DMS53 treated with DMSO at 0.1 percent for 48 hours (cell line): ENCODE measurements at regions not wholly inside any gene's neighbourhood (a gene's known extent, or its start where the extent isn't known, plus 50 kb on each side); places are given as distances from the start of the nearest gene placed in this dataset.
A peak's percentile ranks its signal among the peaks of the same experiment; 100 is the strongest.

Source experiments
- DNase-seq: peaks from one replicate; lab custom pipeline; 2025; ENCODE audit not compliant: unreplicated experiment; lab: John Stamatoyannopoulos, UW

DNA sequence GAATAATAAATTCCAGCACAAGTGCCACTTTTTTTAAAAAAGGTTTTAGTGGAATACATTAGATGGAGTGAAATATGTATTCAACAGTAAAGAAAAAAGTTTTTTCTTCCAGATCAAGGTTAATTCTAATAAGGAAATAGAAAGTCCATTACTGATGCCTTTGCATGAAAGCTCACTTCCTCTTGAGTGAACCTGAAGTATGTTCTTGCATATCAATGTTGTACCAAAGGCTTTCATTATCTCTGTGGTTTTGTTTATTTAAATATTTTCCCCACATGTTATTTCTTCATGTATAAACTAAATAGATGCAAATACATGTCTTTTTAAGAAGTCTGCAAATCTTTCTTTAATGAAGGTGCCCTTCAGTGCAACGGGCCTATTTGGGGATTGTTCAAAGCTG, 307.9 kb downstream of the C4orf33 start:
- no peak for DNase-seq

DNA sequence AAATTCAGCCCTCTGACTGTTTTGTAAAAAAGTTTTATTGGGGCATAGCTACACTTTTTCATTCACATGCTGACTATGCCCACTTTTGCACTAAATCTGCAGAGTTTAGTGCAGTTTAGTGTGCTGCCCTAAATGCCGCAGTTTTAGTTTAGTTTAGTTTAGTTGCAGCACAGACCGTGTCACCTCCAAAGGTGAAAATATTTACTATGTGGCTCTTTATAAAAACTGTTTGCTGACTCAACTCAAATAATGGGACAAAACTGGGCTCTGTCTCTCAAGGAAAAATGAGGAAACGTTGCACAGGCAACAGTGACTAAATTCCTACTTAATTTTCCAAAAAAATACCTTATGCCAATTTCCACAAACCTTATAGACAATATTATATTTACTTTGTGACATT, 314.2 kb downstream of the C4orf33 start:
- DNase-seq: no peak

DNA sequence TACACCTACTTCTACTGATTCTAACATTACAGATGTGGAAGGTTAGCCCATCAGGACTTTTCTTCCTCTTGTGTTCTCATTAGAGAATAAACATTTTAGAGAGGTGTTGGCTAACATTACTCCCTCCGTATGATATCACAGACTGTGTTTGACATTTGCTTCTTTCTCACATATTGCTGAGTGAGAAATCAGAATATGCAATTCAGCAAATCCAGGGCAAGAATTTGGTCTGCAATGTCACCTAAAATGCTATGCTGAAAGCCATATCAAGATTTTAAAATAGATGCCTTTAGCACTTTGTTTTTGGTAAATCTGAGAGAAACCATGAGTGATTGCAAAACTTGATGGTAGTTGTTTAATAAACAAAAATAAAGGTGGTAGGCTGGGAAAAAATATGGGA, 319.1 kb downstream of the C4orf33 start:
- no peak for DNase-seq

DNA sequence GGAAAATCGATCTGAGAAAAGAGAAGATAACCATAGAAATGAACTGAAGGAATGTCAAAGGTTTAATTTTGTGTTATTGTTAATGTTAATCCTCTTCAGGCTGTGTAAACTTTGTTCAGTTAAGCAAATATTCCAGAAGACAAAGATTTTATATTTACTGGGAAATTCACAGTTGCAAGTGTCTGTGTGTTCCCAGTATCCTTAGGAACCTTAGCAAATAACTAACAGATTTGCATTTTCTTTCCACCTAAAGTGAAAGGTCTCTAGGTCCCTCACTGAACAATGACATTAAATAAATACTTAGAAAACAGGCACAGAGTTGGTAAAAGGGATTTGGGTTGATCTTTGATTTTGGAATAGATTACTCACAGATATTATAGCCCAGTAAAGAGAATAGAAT, 324.7 kb downstream of the C4orf33 start:
- no peak for DNase-seq

DNA sequence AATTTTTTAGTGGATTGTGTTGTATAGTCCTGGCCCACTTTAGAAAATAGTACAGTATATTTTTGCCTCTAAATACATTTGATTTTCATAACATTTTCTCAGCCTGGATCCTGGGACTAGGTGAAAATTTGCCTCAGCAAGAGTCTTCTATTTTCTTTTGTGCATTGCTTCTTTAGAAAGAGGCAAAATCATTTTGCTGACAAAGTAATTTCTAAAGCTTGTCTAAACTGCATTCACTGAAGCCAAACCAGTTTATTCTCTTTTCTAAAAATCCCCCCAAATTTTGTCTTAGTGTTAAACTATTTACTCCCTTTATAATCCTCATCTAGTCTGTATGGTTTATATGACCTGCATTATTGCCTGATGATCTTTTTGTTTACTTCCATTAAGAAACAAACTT, 326.3 kb downstream of the C4orf33 start:
- DNase-seq: no peak

DNA sequence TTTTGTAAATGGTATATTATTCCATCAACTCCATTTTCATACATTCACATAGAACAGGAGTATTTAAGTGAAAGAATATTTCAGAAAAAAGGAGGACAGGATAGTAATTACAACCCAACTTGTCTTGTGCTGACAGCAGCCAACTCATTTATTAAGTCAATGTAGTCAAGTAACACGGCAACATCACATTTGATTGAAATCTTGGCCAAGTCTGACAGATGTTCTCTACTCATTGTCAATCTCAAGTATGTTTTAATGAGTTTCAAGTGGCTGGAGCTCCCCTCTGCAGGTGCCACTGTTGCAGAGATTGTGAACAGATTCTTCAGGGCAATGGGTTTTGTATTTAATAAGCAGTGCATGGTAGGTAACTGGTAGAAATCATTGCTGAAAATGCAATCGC, 332.5 kb downstream of the C4orf33 start:
- DNase-seq: no peak

DNA sequence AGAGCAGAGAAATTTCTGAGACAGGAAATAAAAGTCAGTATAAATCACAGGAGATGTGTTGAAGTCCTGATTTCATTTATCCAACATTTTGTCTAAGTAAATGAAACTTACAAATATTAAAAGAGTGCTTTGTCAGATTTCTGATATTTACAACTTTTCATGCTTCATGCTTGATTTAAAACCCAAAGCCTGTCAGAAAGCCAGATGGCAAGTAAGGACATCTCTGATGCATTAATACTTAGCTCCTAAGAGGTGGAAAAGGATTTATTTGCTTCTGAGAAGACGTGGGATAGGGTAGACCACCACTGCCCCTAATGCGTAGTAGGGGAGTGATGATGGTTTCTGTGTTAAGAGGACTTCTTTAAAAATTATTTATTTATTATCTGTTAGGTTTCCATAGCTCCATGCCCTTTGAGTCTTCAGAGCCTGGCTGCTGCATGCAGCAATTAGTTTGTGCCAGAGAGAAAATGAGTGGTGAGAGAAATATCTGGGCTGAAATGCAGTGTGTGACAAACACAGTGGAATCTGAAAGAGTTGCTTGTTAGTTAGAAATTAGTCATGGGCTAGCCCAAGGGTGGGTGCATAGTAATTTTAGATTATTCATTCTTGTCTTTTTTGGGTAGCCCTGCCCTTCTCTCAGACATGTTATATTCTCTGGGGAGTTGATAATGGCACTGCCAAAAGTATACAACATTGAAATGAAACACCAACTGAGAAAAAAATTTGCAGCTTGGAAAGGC, 333.8 kb downstream of the C4orf33 start:
- DNase-seq: no peak

DNA sequence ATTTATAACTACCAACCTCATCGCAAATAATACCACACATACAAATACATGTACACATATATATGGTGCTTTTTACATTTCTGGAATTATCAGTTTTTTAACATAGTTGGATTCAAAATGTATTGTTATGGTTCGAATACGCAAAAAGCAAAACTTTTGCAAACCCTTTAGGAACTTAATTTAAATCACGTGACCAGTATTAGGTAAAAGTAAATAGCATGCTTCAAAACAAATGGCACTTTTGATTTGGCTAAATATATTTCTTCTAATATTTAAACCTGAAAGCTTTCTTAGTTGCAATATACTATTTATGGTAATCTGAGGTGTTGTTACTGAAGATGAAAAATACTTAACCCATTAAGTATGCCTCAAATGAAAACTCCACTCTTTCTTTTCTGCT, 341.4 kb downstream of the C4orf33 start:
- DNase-seq: no peak

DNA sequence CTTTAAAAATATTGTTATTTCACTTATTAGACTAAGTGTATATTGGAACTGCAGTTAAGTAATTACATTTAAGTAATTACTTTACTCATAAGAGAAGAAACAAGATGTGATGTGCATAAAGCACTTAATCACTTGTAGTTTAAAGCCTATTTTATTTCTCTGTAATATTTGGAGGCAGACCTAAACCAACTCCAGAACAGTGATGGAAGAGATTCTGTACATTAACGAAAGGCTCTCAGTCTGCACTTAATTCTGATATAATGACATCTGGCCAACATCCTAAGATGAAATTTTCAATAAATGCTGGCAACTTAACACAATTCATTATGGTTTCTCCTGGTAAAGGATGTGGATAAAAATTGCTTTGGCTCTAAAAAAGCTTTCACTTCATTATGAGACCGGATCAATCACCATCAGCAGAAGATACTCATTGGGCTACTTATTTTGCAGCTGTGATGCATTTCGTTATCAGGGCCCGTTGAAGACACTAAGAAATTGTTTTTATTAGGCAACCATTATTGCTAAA, 342.6 kb downstream of the C4orf33 start:
- DNase-seq: no peak

DNA sequence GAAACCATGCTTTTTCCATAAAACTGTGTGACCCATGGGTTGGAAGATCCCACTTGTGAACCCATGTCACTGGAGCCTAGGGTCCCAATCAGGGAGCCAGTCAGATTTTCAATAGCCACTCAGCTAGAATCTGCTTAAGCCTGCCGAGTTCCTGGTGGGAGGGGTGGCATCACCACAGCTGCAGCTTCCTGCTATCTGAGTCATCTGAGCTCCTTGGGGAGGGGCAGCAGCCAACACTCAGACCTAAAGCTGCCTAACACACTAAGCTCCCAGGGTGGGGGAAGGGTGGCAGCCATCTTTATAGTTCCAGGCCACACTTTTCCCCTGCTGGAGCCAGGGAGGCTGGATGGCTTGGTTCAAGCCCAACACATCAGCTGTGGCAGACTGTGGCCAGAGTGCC, 350.1 kb downstream of the C4orf33 start:
- DNase-seq: no peak

DNA sequence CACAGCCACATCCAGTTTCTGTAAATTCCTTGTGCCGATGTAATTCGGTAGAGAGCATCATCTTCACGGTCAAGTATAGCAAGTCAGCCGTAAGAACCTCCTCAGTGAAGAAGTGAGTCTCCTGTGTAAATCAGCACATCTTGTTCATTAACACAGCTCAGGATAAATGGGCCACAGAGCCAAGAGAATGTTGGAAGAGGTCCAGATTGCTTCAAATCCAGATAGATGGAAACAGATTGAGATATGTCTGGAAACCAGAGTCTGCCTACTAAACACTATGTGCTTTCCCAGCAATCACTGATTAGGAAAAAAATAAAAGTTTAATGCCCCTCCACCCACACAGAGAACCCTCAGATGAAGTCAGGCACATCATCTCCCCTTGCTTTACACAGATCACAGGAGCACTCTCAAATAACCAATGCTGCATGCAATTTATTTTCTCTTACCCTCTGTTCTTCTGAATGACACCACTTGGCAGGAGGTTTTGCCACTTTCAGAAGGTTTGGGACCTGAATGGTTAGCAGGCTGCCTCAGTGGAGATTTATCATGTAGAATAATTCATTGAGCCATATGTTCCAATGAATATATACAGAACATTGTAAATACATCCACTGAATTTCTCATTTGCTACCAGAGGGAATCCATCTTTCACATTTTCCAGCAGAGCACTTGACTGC, 357.7 kb downstream of the C4orf33 start:
- DNase-seq: no peak

DNA sequence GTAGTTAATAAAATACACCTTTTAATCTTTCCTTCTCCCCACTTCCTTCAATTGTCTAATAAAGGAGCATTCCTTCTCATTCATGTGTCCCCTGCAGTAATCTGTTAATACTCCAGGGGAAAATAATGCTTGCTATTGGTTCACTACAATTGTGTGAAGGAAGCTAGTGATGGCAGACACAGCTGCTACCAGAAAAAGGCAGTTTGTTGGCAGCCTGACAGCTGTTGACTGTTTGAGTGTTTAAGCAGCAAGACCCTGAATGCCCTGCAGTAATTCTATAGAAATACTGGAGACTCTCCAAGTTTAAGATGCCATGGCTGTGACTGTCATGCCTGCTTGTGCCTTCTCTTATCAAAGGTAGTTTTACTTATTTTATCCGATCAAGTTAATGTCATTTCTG, 359.5 kb downstream of the C4orf33 start:
- peak; percentile 27 for DNase-seq

DNA sequence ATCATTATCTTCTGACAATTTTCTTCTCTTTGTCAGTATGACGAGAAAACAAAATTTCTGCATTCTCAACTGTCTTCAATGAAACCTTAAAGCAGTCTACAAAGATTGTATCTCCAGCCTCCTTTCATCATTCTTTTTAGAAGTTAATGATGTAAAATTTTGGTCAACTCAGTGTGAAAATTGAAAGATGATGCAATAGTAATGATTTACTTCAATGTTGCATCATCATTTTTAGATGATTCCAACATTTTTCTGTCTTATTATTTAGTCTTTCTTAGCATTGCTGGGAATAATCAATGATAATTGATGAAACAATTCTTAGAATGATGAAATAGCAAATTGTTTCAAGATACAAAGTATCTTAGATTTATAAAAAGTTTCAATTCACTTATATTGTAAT, 372.7 kb downstream of the C4orf33 start:
- no peak for DNase-seq

DNA sequence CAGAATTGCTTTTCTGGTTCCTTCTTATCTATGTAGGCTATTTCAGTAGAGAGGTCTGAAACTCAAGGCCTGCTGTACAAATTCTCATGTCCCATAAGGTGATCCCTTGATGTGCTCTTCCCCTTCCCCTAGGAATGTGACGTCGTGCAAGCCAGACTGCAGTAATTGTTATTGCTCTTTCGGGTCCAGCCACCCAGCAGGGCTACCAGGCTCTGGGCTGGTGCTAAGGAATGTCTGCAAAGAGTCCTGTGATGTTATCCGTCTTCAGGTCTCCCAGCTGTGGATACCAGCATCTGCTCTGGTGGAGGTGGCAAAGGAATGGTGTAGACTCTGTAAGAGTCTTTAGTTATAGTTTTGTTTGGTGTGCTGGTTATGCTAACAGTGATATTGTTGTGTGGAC, 378.7 kb downstream of the C4orf33 start:
- DNase-seq: no peak

DNA sequence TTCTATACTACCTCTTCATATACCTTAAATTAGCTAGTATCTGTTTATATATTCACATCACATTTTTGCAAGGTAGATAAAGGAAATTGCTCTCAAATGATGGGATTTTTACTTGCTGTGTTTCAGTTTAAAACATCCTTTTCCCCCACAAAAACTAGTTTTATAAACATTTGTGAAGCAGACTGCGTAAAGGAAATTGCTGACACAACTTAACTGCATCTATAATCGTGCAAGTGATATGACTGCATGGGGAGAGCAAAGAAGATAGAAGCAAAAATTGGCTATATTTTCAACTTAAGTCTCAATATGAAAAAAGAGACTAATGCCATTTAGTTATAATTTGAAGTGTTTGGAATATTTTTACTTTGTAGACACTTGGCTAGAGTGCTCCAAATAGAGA, 385.2 kb downstream of the C4orf33 start:
- DNase-seq: no peak

DNA sequence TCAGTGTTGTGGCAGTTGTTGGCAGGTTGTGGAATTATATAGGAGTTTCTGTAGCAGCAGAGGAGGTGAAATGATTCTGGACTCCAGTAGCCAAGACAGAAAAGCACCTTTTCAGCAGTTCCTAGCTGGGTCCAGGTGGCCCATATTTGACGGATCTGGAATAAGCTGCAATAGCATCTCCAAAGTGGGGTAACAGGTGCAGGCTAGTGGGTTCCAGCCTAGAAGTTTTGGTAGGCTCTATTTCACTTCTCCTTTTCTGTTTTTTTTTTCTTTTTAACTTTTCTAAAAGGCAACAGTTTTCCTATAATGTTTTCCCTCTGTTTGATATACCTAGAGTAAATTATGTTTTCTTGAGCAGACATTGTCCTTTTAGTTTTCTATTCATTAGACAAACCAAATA, 392.5 kb downstream of the C4orf33 start:
- DNase-seq: no peak

DNA sequence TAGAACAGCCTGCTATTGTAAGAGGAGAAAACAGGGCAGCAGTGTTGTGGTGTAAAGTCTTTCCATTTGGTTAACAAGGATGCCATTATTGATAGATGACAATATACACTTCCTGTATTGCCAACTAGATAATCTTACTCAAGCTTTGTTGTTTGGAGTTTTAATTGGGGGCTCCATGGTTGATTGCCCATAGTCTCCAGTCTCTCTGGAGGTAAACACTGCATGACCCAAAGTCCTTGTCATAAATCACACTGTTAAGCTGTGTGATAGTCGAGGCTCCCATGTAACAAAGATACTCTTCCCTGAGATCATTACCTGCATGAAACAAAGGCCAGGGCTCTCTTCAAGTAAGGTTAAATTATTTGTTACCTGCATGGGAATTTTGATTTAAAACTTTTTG, 394.6 kb downstream of the C4orf33 start:
- no peak for DNase-seq

DNA sequence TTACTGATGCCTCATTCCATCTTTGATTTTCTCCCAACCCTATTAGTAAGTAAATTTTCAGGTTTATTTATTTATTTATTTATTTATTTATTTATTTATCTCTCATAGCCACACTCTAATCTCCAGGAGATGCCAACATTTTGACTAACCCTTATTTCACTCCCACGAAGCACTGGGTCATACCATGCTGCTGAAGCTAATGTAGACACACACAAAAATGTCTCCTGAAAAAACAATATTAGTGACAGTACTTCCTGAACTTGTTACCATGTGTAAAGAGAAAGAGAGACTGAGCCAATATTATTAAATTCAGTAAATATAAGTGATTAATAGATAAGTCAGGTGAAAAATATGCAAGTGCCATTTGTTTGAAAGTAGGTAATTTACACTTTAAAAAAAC, 402.7 kb downstream of the C4orf33 start:
- DNase-seq: no peak

DNA sequence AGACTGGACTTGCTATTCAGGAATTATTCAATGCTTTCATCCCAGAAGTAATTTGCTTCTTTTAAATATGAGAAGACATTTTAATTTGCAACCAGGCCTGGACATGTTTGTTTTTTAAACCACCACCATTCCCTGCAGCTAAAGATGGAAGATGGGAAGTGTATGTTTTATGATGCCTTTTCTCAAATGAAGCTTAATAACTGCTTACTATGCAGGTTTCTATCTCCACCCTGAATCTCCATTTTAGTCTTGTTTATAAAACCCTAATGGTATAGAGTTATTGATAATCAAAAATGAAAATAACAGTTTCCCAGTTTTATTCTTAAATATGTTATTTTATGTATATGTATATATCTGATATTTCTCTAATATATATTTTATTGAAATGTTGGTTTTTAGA, 418.9 kb downstream of the C4orf33 start:
- DNase-seq: no peak

DNA sequence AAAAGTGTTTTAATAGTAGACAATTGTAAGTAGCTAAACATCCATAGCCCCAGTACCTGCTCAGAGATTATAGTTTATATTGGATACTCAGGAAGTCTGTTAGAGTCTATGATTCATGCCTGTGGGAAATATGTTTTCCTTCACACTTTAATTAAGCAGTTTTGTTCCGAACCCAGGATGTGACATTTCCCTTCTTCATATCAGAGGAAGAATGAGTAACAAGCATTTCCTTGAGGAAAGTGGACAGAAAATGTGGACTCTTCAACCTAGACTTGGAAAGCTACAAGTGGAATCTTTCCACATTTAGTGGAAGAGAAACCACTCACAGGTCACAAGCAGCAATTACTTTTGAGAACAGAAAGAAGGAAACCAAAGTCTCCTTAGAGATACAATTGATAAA, 419.4 kb downstream of the C4orf33 start:
- DNase-seq: no peak

DNA sequence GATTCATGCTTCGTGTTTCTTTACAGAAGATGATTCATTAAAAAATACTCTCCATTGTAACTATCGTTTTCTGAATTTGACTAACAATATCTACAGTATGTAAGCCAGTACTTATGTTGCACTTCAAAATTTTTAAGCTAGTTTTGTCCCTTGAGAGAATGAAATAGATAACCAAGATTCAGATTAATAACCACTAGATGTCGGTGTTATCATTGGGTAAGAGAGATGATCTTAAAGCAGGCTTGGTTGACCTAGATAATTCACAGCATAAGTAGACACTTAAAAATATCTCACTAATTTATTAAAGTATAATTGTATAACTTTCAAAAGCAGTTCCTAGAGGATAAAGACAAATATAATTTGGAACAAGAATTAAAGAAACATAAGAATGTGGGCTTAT, 430.9 kb downstream of the C4orf33 start:
- DNase-seq: no peak

DNA sequence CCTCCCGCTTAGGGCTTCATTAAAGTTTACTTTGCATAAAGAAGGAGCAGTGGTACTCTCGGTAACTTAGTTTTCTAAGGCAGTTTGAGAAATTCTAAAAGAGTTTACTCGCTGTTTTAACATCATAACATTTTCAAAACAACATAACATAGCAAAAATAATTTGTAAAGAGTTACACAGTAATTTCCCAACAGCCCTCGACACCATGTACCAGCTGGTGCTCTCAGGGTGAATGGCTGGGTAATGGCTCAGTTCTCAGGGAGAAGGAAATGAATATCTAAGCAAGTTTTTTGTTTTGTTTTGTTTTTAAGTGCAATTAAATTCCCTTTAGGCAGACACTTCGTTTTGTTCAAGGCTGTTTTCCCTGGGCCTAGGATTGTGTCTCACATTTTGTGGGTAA, 435.3 kb downstream of the C4orf33 start:
- no peak for DNase-seq

DNA sequence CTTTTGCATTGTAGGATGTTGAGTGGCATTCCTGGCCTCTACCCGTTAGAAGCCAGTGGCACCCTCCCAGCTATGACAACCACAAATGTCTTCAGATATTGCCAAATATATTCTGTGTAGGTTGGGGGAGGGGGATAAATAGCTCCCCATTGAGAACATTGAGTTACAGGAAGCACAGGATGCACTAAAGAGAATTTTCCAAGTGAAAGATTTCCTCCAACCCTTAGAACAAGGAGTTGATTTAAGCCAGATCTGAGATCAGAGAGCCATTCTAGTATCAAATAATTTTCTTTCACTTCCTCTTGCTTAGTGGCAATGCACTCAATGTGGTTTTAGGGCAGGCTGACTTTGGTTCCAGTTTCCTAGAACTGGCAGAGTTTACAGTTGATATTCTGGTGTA, 436.6 kb downstream of the C4orf33 start:
- no peak for DNase-seq
